ENCODE measurements at regions not wholly inside any gene's neighbourhood (a gene's known extent, or its start where the extent isn't known, plus 50 kb on each side); places are given as distances from the start of the nearest gene placed in this dataset.

GRCh38 chr2:35035883-35036282 is 1319.7 kb upstream of the CRIM1 start:
- no peak for TF ChIP-seq CTCF (IDR thresholded peaks at IDR 0.05; ENCODE audit: insufficient read depth, low read depth, low read length)
- TF ChIP-seq EZH2 (IDR thresholded peaks at IDR 0.05; ENCODE audit: insufficient read depth, low read length) = no peak
